GM12872 (cell line): ENCODE measurements at regions not wholly inside any gene's neighbourhood (a gene's known extent, or its start where the extent isn't known, plus 50 kb on each side); places are given as distances from the start of the nearest gene placed in this dataset.

ENCODE experiments used
- CTCF ChIP-seq: IDR thresholded peaks from 3 replicates; pipeline ENCODE4 v1.5.1; 2011; ENCODE audit warnings: low read depth, mild to moderate bottlenecking, low read length, moderate library complexity; ENCODE audit not compliant: insufficient read depth

GRCh38 chr2:125169764-125170146, 1144.7 kb downstream of the CNTNAP5 start:
- no peak for TF ChIP-seq CTCF

GRCh38 chr2:125172181-125172580, 1147.1 kb downstream of the CNTNAP5 start:
- no peak for TF ChIP-seq CTCF

- no peak for TF ChIP-seq CTCF
Measured at GRCh38 chr2:125175415-125175814, 1150.3 kb downstream of the CNTNAP5 start.

- TF ChIP-seq CTCF, result no peak
Measured at GRCh38 chr2:125185691-125186270, 1160.7 kb downstream of the CNTNAP5 start.

GRCh38 chr2:125207431-125207830, 1182.3 kb downstream of the CNTNAP5 start:
- TF ChIP-seq CTCF, result no peak

- TF ChIP-seq CTCF, result no peak
Measured at GRCh38 chr2:125216321-125216720, 1191.2 kb downstream of the CNTNAP5 start.

- TF ChIP-seq CTCF, result no peak
Measured at GRCh38 chr2:125224188-125224587, 1199.1 kb downstream of the CNTNAP5 start.

DNA sequence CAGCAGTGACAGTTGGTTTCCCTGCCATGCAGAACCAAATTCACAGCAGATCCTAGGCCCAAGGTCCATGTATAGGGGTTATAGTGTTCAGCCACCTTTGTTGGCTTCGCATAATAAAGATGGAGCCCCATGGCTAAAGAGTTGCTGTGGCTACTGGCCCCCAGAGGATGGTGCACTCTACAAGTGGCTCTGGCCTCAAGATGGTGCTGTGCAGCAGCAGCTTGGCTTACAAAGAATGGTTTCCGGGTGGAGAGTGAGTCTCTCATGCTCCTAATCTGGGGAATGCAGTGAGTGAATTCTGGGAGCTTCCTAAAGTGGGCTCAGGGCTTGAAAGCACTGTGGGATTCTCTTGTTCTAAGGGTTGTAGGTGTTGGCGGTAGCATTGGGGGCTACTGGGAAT, 1199.7 kb downstream of the CNTNAP5 start:
- TF ChIP-seq CTCF, result no peak
